GM19463 (cell line): ENCODE measurements at regions not wholly inside any gene's neighbourhood (a gene's known extent, or its start where the extent isn't known, plus 50 kb on each side); places are given as distances from the start of the nearest gene placed in this dataset.
"Not testable (repeated sequence)": the region's sequence is repeated elsewhere in the genome, so short reads cannot be mapped to it uniquely, and the experiment has no call there.

Experiments
- ATAC-seq: cut with Tn5 transposase; IDR thresholded peaks from one replicate; pipeline ENCODE4 v1.9.1; 2021; ENCODE audit warnings: mild to moderate bottlenecking, moderate library complexity; ENCODE audit not compliant: unreplicated experiment

DNA sequence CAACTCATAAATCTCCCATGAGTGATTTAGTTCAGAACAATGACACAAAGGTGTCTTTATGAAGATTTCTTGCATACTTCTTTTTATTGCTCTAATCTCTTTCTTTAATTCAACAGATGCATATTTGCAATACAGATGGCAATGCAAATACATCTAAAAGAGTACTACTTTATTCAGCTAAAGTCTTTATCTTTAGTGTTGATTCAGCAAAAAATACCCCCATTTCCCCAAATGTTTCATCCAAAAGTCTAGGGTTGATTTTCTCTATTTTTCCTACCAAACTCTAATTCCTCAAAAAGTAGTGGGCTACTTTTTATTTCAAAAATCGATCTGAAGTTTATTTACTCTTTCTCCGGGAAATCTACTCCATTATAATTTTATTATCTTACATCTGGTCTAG lies 1055.2 kb downstream of the STIM2 start:
- ATAC-seq: no peak

DNA sequence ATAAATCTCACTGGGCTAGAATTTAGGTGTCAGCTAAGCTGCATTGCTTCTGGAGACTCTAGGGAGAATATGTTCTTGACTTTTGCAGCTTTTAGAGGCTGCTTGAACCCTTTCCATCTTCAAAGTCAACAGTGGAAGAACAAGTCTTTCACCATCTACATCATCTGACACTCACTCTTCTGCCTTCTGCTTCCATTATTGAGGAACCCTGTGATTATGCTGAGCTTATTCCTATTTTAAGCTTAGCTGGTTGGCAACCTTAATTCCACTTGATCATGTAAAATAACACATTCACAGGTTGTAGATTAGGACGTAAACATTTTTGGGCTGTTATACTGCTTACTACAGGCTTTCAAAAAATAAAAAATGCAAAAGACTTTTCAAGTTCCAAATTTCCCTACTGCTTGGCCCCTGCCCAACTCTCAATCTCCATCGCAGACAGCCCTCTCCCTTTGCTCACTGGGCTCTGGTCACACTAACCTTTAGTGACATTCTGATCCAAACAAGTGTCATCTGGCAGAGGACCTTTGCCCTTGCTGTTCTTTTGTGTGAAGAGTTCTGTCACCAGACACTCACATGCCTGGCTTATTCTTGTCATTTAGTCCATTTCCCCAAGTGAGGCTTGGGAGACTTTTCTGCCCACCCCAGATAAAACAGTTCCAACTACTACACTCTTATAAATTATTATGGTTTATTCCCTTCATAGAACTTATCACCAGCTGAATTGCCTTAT lies 1056.0 kb downstream of the STIM2 start:
- ATAC-seq: no peak

DNA sequence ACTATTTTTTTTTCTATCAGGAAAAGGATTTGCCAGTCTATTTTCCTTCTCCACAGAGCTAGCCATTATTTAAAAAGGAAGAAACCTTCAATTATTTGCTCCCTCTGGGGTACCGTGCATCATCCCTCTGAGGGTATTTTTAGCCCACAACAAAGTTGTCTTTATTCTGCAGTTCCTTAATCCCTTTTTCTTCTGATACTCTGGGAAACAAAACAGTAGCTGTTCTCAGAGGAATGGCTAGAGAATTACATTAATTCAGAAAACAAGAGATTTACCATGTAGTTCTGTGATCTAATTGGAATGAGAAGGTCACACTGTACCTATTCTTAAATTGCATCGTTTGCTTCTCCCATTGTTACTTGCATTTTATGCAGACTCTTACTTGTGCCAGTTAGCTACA lies 1056.7 kb downstream of the STIM2 start:
- no peak for ATAC-seq

DNA sequence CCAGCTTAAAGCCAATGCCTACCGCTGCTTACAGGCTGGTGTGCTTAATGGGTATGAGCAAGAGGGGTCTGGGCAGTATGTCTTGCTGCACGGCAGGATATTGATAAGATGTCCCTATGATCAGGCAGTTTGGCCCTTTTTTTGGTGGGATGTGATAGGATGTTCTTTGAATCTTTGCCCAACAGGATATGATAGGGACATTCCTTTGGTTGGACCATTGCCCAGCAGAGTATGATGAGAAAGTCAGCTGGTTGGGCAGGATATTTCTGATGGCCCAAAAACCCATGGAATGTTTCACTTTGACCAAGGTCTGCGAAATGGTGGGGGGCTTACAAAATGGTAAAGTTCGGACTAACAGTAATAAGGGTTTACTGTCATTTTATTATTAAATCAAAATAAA lies 1060.6 kb downstream of the STIM2 start:
- no peak for ATAC-seq

DNA sequence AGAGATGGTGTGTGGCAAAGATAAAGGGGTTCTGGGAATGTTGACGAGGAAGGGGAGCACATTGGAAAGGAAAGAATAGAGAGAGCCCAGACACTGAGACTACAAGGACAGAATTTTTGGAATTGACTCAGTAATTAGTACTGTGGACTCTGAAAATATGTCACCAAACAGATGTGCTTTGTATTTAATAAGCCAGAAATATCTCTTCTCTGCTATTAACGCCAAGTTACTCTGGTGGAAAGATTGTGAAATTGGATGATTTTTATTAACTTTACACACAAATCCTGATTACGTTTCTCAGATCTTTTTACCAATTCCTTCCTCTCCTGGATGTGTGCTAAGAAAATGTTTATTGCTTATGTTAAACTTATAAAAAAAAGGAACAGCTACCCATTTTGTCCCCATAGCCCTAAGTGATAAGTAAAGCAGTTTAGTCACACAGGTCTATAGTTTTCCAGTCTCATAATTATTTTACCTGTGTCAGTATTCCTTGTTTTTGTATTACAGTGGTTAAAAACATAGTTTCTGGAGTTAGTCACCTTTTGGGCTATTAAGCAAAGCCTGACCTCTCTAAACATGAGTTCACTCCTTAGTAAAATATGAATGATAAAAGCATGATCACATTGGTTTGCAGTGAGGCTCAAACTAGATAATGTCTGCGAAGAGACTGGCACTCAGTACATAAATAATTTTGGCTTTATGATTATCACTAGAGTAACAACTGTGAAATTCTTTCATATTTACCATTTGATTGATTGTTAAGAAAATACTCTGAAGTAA lies 1068.3 kb downstream of the STIM2 start:
- ATAC-seq: no peak

DNA sequence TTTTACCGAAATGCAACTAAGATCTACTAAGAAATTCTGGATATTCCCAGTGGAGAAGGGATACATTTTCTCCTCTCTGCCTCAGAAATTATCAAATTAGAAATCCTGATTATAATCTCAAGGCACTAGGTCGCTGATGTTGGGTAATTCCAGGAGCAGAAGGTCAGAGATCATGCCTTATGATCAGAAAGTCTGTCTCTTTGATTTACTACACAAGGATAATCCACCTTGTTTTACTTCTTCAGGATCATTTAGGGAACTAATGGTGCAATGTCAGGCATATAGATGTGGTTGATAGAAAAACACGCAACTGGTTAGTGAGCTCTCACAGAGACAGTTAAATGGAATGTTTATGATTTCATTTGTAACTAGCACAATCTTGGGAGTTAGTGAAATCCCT lies 1069.7 kb downstream of the STIM2 start:
- no peak for ATAC-seq

DNA sequence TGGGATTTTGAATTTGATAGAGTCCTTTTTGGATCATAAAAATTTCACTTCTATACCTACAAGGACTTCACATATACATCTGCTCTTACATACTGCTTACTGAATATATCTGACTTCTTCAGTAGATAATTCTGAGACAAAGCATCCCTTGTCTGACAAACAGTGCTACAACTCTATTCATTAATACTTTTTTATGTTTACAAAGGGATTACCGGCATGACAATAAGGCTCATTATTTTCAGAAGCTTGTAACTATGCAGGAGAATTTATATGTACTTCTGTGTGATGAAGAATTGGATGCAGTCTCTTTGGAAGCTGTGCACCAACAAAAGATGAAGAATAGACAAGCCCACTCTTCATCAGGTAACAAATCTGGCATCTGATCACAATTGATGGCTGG lies 1070.3 kb downstream of the STIM2 start:
- ATAC-seq: no peak

DNA sequence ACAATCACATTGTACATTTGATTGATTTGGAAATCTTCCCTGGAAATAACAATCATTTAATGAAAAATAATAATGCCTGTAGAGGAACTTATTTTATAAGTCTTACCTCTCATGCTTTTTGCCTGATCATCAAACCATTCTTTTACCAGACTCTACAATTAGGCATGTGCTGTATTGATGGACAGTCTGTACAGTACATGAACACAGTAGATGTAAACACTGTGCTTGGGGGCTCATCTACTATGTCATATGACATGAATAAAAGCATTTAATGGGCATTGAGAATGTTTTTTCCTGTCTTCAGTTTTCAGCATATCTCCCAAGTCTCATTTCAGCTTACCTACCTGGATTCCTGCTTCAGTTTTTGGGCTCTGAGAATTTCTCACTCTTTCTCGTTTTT lies 1070.9 kb downstream of the STIM2 start:
- ATAC-seq: no peak

DNA sequence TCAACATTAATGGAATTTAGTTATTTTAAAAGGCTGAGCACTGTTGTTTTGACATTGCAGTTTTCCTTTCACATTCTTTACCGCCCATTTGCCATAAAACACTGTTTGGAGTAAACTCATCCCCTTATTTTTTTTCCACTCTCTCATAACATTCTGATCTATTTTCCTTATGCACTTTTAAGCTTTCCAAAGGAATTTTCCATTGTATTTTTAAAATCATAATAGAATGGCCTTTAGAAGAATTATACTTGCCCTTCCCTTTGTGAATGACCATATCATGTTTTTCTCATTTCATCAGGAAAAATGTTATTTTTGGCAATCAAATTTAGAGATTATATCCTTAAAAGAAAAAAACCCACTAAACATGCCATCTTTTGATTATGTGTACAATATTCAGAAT lies 1074.2 kb downstream of the STIM2 start:
- no peak for ATAC-seq

DNA sequence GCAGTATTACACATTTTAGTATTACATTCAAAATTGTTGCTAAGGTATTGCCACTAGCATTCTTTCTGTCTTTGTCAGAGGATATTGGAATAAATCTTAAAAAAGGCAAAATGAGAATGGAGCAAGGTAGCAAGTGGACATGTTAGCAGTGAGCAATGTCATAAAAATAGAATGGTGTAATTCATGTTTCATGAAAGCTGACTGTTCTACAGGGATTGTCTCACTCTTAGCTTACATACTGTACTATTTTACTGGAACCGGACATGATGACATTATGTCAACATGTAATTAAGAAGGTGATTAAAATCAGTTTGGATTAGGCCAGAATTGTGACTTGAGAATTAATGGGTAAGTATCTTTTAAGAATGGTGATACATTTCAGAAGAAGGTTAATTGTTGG lies 1086.2 kb downstream of the STIM2 start:
- ATAC-seq: no peak

DNA sequence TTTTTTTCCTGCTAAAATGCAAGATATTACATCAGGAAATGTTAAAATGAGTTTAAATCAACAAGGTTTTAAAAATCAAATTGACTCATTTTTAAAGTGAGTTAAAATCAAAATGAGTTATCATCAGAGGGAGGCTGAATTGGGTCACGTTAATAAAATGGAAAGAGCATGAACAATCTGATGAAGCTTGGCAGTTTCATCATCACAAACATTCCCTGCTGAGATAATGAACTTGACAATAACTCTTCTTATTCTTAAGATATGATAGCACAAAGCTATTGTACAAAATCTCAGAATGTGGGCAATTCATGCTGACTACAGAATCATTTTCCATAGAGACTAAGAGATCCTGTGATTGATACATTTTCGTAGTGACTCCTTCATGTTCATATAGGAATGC lies 1086.7 kb downstream of the STIM2 start:
- no peak for ATAC-seq

DNA sequence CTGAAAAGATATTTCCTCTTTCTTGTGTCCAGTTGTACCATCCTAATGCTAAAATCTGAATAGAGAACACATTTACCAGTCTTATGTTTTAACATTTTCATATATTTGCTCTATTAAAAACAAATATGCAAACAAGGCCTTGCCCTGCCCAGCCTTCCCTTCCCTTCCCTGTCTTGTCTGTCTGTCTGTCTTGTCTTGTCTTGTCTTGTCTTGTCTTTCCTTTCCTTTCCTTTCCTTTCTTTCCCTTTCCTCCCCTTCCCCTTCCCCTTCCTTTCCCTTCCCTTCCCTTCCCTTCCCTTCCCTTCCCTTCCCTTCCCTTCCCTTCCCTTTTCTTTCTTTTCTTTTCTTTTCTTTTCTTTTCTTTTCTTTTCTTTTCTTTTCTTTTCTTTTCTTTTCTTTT lies 1103.5 kb downstream of the STIM2 start:
- ATAC-seq: no peak

DNA sequence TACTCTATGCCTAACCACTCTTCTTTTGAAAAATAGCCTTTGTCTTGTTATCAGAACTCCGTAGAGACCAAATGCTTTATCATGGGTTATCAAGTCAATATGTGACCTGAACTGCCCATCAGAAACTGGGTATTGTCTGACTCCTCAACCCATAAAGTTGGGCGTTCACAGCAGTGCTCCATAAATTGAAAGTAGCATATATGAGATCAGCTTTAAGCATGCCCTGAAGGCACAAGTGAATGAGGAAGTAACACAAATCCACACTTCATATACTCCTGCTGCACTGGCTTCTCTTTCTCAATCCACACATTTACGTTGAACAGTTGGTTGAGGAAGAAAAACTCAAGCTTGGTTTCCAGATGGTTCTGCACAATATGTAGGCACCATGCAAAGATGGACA lies 1106.0 kb downstream of the STIM2 start:
- ATAC-seq: no peak

DNA sequence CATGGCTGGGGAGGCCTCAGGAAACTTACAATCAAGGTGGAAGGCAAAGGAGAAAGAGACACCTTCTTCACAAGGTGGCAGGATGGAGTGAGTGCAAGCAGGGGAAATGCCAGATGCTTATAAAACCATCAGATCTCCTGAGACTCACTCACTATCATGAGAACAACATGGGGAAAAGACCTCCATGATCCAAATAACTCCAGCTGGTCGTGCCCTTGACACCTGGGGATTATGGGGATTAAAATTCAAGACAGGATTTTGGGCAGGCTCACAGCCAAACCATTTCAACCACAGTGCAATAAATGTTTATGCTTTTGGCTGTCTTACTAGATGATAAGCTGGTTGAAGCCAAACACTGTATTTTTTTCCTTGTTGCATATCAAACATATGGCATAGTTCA lies 1112.4 kb downstream of the STIM2 start:
- no peak for ATAC-seq

DNA sequence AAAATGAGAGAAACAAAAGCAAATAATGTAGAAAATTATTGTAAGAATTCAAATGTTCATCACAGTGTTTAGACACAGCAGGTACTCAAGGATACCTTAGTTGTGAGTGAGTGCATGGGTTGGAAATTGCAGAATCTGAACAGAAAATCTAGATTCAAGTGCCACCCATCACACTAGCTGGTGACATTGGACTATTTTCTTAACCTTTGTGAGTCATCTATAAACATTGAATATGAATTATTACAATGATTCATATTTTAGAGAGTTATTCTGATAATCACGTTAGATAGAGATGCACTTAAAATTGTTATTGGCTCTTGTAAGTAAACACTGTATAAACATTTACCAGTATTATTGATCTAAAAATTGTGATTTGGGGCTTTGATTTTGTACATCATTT lies 1113.1 kb downstream of the STIM2 start:
- no peak for ATAC-seq

DNA sequence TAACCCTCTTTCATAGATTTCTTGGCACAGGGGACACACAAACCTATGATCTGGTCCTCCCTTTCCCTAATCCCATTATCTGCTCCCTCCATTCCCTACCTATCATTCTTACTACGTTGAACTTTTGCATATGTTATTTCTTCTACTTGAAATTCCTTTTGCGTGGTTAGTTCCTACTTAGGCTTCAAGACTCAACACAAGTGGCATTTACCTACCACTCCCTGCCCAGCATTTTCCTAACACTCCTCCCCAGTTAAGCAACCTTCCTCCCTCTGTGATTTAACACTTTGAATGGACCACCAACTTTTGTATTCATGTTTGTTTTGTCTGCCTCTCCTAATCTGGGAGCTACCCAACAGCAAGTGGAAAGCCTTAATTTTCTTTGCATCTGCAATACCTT lies 1113.7 kb downstream of the STIM2 start:
- no peak for ATAC-seq

DNA sequence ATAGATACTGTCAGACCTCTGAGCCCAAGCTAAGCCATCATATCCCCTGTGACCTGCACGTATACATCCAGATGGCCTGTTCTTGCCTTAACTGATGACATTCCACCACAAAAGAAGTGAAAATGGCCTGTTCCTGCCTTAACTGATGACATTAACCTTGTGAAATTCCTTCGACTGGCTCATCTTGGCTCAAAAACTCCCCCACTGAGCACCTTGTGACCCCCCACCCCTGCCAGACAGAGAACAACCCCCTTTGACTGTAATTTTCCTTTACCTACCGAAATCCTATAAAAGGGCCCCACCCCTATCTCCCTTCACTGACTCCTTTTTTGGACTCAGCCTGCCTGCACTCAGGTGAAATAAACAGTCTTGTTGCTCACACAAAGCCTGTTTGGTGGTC lies 1114.2 kb downstream of the STIM2 start:
- not testable (repeated sequence) for ATAC-seq

DNA sequence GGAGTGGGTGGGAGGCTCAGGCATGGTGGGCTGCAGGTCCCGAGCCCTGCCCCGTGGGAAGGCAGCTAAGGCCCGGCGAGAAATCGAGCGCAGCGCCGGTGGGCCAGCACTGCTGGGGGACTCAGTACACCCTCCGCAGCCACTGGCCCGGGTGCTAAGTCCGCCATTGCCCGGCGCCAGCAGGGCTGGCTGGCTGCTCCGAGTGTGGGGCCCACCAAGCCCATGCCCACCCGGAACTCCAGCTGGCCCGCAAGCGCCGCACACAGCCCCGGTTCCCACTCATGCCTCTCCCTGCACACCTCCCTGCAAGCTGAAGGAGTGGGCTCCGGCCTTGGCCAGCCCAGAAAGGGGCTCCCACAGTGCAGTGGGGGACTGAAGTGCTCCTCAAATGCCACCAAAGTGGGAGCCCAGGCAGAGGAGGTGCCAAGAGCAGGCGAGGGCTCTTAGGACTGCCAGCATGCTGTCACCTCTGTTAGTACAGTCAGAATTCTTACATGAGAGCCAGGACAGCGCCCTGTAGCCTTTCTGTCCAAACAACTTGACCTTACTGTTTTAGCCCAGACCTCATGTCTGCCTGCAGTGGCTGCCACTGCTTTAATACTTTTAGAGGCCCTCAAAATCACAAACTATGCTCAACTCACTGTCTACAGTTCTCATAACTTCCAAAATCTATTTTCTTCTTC lies 1117.9 kb downstream of the STIM2 start:
- not testable (repeated sequence) for ATAC-seq

DNA sequence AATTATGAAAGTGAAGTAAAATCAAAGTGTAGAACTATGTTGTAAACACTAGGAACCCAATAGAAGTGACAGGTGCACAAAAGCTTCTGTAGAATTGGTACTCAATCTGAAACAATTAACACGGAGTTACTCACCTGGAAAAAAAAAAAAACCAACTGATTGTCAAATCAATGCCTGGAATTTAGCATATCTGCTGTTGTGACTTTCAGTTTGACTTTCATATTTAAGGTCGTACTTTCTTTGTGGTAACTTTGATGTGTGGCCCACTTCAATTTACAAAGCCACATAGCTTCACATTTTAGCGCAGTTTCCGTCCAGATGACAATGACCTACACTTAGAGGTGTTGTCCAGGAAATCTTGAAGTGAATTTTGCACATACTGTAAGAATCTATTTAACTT lies 1124.9 kb downstream of the STIM2 start:
- ATAC-seq: no peak

DNA sequence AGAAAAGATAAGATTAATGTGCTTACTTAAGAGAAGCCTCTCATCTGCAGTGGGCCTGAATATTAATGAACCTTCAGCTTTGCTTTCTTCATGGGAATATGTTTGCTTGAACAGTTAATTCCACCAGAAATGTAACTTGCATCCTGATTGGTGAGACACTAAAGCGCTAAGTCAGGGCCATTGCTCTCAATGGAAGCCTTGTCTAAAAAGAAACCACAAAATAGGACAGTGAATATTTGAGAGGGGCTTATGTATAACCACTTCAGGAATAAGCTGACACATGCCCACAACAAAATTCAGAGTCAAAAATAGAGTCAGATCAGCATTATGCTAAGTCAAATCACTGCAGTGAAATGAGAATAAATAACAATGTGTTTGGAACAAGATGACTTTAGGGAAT lies 1125.8 kb downstream of the STIM2 start:
- no peak for ATAC-seq

DNA sequence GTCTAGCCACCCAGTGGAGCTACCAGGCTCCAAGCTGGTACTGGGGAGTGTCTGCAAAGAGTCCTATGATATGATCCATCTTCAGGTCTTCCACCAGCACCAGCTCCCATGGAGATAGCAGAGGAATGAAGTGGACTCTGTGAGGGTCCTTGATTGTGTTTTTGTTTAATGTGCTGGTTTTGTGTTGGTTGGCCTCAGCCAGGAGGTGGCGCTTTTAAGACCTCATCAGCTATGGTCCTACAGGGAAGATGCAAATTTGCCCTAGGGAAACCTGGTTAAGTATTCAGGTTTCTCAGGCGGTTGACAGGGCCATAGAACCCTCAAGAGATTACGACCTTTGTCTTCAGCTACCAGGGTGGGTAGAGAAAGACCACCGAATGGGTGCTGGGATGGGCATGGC lies 1141.1 kb downstream of the STIM2 start:
- no peak for ATAC-seq

DNA sequence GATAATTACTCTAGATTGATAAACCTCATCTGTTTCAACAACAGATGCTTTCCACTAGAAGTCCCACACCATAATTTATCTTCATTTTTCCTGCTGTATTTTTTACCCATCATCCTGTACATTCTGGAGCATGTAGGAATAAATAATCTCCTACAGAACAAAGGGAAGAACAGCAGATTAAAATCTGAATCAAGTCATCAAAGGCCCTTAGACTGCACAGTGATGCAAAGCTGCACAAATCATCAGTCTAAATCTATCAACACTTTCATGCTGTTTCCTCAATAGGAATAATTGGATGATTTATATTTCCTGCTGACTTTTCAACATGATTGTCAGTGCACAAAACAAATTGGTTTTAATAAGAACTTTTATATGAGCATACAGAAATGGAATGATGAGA lies 1143.9 kb downstream of the STIM2 start:
- ATAC-seq: no peak
